Mesenchymal stem cell (in vitro differentiated cells and primary cell): ENCODE measurements at regions not wholly inside any gene's neighbourhood (a gene's known extent, or its start where the extent isn't known, plus 50 kb on each side); places are given as distances from the start of the nearest gene placed in this dataset.

Source experiments
- DNase-seq: peaks from one replicate; pipeline ENCODE4 v3.0.0-alpha.2; 2013
- H2AFZ ChIP-seq: one replicate; pipeline ENCODE4 v1.6.1; 2013; ENCODE audit warnings: low read depth, mild to moderate bottlenecking, control low read depth, inconsistent platforms, low read length, moderate library complexity
- H2AK5ac ChIP-seq: 2 replicates; pipeline ENCODE4 v1.6.1; 2013; ENCODE audit warnings: low read length, moderate library complexity, mild to moderate bottlenecking, inconsistent platforms; ENCODE audit not compliant: severe bottlenecking
- H2BK120ac ChIP-seq: one replicate; pipeline ENCODE4 v1.6.1; 2013; ENCODE audit warnings: low read depth, mild to moderate bottlenecking, inconsistent platforms, low read length, moderate library complexity
- H2BK12ac ChIP-seq, 2 experiments: one replicate each; pipeline ENCODE4 v1.6.1; 2013; ENCODE audit warnings: inconsistent platforms in 2 of 2, low read length in 2 of 2, mild to moderate bottlenecking in 2 of 2, moderate library complexity in 2 of 2, control low read depth in 1 of 2
- H2BK15ac ChIP-seq: one replicate; pipeline ENCODE4 v1.6.1; 2013; ENCODE audit warnings: mild to moderate bottlenecking, low read depth, inconsistent platforms; ENCODE audit not compliant: poor library complexity, severe bottlenecking
- H2BK5ac ChIP-seq: 2 replicates; pipeline ENCODE4 v1.6.1; 2013; ENCODE audit warnings: low read depth, mild to moderate bottlenecking, low read length, control low read depth, inconsistent platforms; ENCODE audit not compliant: poor library complexity, severe bottlenecking
- H3K14ac ChIP-seq, 2 experiments: one replicate each; pipeline ENCODE4 v1.6.1; 2013; ENCODE audit warnings: inconsistent platforms in 2 of 2, low read length in 2 of 2, control low read depth in 1 of 2, mild to moderate bottlenecking in 1 of 2, moderate library complexity in 1 of 2
- H3K18ac ChIP-seq, 2 experiments: one replicate each; pipeline ENCODE4 v1.6.1; 2013; ENCODE audit warnings: inconsistent platforms in 2 of 2, low read length in 2 of 2, control low read depth in 1 of 2, low read depth in 1 of 2, mild to moderate bottlenecking in 1 of 2
- H3K23ac ChIP-seq, 2 experiments: one replicate each; pipeline ENCODE4 v1.6.1; 2013; ENCODE audit warnings: inconsistent platforms in 2 of 2, low read length in 2 of 2, mild to moderate bottlenecking in 2 of 2, moderate library complexity in 2 of 2, control low read depth in 1 of 2
- H3K27ac ChIP-seq: 2 replicates; pipeline ENCODE4 v1.5.1; 2013; ENCODE audit warnings: mild to moderate bottlenecking, moderate library complexity, low read length, control low read depth, inconsistent platforms; ENCODE audit not compliant: poor library complexity, severe bottlenecking
- H3K27me3 ChIP-seq, 2 experiments: 2 replicates each; pipeline versions ENCODE4 v1.6.1 to v1.7.0; 2013; ENCODE audit warnings: low read length in 2 of 2, mild to moderate bottlenecking in 2 of 2, moderate library complexity in 2 of 2, control low read depth in 1 of 2, inconsistent platforms in 1 of 2; ENCODE audit not compliant: control insufficient read depth in 1 of 2, insufficient read depth in 1 of 2
- H3K36me3 ChIP-seq, 2 experiments: 2 replicates each; pipeline versions ENCODE4 v1.6.1 to v1.7.0; 2013; ENCODE audit warnings: low read length in 2 of 2, control low read depth in 1 of 2, inconsistent platforms in 1 of 2, low read depth in 1 of 2, mild to moderate bottlenecking in 1 of 2; ENCODE audit not compliant: insufficient read depth in 2 of 2, control insufficient read depth in 1 of 2
- H3K4ac ChIP-seq, 2 experiments: one replicate each; pipeline ENCODE4 v1.6.1; 2013; ENCODE audit warnings: inconsistent platforms in 2 of 2, low read length in 2 of 2, mild to moderate bottlenecking in 2 of 2, moderate library complexity in 2 of 2, control low read depth in 1 of 2, low read depth in 1 of 2
- H3K4me1 ChIP-seq: 2 replicates; pipeline ENCODE4 v1.6.1; 2013; ENCODE audit warnings: low read depth, low read length, control low read depth; ENCODE audit not compliant: control insufficient read depth, insufficient read depth
- H3K4me2 ChIP-seq: 2 replicates; pipeline ENCODE4 v1.6.1; 2013; ENCODE audit warnings: low read length, mild to moderate bottlenecking, inconsistent platforms; ENCODE audit not compliant: poor library complexity, severe bottlenecking
- H3K4me3 ChIP-seq, 2 experiments: 2 replicates each; pipeline versions ENCODE4 v1.5.1 to v1.7.0; 2013; ENCODE audit warnings: low read length in 2 of 2, mild to moderate bottlenecking in 2 of 2, control low read depth in 1 of 2, low read depth in 1 of 2; ENCODE audit not compliant: insufficient read depth in 1 of 2
- H3K79me1 ChIP-seq: replicated peaks from 2 replicates; pipeline ENCODE4 v1.6.1; 2013; ENCODE audit warnings: mild to moderate bottlenecking, control low read depth, low read length, inconsistent platforms; ENCODE audit not compliant: poor library complexity, severe bottlenecking
- H3K9ac ChIP-seq: 2 replicates; pipeline ENCODE4 v1.7.0; 2013; ENCODE audit warnings: mild to moderate bottlenecking, low read length, moderate library complexity
- H3K9me3 ChIP-seq: 2 replicates; pipeline ENCODE4 v1.7.0; 2013; ENCODE audit warnings: mild to moderate bottlenecking, low read length; ENCODE audit not compliant: control insufficient read depth
- H4K8ac ChIP-seq: one replicate; pipeline ENCODE4 v1.6.1; 2013; ENCODE audit warnings: inconsistent platforms, mild to moderate bottlenecking, low read length, moderate library complexity
- H4K91ac ChIP-seq: one replicate; pipeline ENCODE4 v1.6.1; 2013; ENCODE audit warnings: mild to moderate bottlenecking, low read length, inconsistent platforms
- WGBS: methylation state at CpG from one replicate; pipeline ENCODE4 v1.1.7; 2013; ENCODE audit warnings: mixed read lengths; 5-methylcytosine and 5-hydroxymethylcytosine counted together

DNA sequence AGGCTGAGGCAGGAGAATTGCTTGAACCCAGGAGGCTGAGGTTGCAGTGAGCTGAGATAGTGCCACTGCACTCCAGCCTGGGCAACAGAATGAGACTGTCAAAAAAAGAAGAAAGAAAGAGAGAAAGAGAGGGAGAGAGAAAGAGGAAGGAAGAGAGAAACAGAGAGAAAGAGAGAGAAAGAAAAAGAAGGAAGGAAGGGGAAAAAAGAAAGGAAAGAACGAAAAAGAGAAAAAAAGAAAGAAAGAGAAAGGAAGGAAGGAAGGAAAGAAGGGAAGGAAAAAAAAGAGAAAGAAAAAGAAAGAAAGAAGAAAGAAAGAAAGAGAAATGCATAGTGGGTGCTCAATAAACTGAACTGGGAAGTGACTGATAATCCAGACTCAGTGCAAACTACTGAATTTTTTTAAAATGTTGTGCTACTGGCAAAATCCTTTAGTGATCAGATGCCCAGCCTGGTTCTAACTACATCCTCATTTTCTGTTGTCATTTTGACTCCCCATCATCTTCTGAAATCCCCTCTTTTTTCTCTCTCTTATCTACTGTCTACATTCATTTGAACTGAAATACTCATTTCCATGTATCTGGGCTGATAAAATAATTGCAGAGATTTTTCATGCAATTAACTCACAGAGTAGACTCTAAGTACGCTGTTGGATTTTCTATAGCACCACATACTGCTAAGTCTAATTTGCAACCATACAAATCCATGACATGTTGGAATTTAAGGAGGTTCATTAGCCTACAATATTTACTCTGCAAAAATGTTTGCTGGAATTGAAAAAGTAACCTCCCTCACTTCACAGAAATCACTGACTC is 85.3 kb upstream of the HIVEP1 start:
- no peak overlapping the region for H3K9ac ChIP-seq
- H3K23ac ChIP-seq, result no peak overlapping the region
- no peak overlapping the region for H2BK120ac ChIP-seq
- H3K4me1 ChIP-seq, result peaks cover 2% of the 10 kb centered on the region
- no peak for DNase-seq
- H3K4me3 ChIP-seq, result no peak overlapping the region
- no peaks in the 10 kb centered on the region for H3K79me1 ChIP-seq
- no peaks in the 10 kb centered on the region for H3K36me3 ChIP-seq
- H3K18ac ChIP-seq, result no peak overlapping the region
- no peak overlapping the region for H3K4me2 ChIP-seq
- H3K14ac ChIP-seq, result no peak overlapping the region
- no peaks in the 10 kb centered on the region for H3K9me3 ChIP-seq
- H2AFZ ChIP-seq, result no peak overlapping the region
- no peak overlapping the region for H2BK12ac ChIP-seq
- WGBS, result 95% methylated on average over 2 of the region's 2 CpGs
- no peak overlapping the region for H2AK5ac ChIP-seq
- H3K27ac ChIP-seq, result no peak overlapping the region
- H4K8ac ChIP-seq, result no peak overlapping the region
- no peak overlapping the region for H4K91ac ChIP-seq
- no peaks in the 10 kb centered on the region for H3K27me3 ChIP-seq
- H3K4ac ChIP-seq, result no peak overlapping the region
- H2BK5ac ChIP-seq, result no peak overlapping the region
- H2BK15ac ChIP-seq, result no peak overlapping the region

DNA sequence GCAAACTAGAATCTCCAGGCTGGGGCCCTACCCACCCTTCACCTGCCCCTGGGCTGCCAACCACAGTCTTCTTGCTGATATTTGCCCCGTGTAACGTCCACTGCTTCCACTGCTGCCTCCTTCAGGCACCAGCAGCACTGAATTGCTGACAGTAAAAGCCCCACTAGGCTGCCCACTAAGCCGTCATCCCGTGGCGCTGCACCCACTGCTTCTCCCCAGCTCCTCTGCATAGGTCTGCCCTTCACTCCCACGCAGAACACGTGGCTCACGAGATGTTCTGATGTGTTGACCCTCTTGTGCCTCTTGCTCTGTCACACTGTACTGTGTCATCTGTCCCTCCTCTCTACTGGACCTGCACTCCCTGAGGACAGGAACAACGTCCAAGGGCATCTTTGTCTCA is 86.3 kb upstream of the HIVEP1 start:
- Histone ChIP-seq H3K79me1 (no peaks in the 10 kb centered on the region), H2BK5ac (no peak overlapping the region), H3K14ac (no peak overlapping the region), H3K27ac (no peak overlapping the region), H3K4me1 (peaks cover 6% of the 10 kb centered on the region), H3K18ac (no peak overlapping the region), H3K23ac (no peak overlapping the region), H2BK15ac (no peak overlapping the region), H3K4me2 (no peak overlapping the region), H3K4me3 (no peak overlapping the region), H3K36me3 (no peaks in the 10 kb centered on the region), H3K27me3 (no peaks in the 10 kb centered on the region), H2BK12ac (no peak overlapping the region), H2BK120ac (no peak overlapping the region), H4K91ac (peak overlapping the region; percentile 36), H2AK5ac (no peak overlapping the region), H3K9me3 (no peaks in the 10 kb centered on the region), H4K8ac (no peak overlapping the region), H3K9ac (no peak overlapping the region), H3K4ac (no peak overlapping the region), H2AFZ (no peak overlapping the region)
- no peak for DNase-seq
- WGBS, result 93% methylated on average over 9 of the region's 9 CpGs

DNA sequence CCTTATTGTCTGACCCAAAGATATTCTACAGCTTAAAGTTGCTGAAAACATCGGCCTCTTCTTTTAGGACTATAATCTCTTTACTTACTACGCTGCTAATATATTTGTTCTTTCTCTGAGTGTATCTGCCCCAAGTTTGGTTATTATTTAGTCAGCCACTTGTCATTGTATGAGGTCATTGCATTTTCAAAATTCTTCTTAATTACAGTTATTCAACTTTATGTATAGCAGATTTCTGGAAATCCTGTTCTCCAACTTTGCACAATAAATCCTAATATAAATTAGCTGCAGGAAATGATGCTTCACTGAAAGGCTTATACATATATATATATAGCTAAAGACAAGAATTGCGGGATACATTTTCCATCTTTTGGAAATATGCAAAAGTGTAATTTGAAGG is 88.5 kb upstream of the HIVEP1 start:
- no peak overlapping the region for H2AFZ ChIP-seq
- no peak overlapping the region for H2BK5ac ChIP-seq

DNA sequence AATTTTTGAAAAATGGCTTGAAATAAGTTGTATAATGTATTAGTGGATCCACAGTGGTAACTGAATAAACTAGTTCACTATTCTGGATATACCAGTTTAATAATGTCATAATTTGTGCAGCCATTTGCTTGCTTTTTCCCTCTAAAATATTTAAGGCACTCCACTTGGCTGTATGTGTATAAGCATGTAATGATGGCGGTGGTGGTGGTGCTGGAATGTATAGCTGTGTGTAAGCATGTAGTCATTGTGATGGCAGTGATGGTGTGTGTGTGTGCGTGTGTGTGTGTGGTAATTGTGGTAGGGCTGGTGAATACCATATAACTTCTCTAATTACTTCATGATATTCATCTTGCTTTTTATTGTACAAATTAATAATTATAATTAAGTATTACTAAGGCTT is 89.2 kb upstream of the HIVEP1 start:
- Histone ChIP-seq H3K9me3 (no peaks in the 10 kb centered on the region), H2BK120ac (no peak overlapping the region), H3K27me3 (no peaks in the 10 kb centered on the region), H2BK5ac (no peak overlapping the region), H4K8ac (no peak overlapping the region), H3K4ac (no peak overlapping the region), H3K79me1 (no peaks in the 10 kb centered on the region), H3K9ac (no peak overlapping the region), H2BK15ac (no peak overlapping the region), H3K14ac (no peak overlapping the region), H3K23ac (no peak overlapping the region), H3K36me3 (no peaks in the 10 kb centered on the region), H4K91ac (no peak overlapping the region), H2AK5ac (no peak overlapping the region), H2BK12ac (no peak overlapping the region), H3K27ac (no peak overlapping the region), H3K4me2 (no peak overlapping the region), H2AFZ (no peak overlapping the region), H3K4me1 (peaks cover 15% of the 10 kb centered on the region), H3K4me3 (no peak overlapping the region), H3K18ac (no peak overlapping the region)
- DNase-seq, result no peak
- 100% methylated on average over 1 of the region's 2 CpGs for WGBS

More for the DNA sequence above, 88.5 kb upstream of the HIVEP1 start:
- peaks cover 13% of the 10 kb centered on the region for H3K4me1 ChIP-seq
- DNase-seq, result no peak
- H3K36me3 ChIP-seq, result no peaks in the 10 kb centered on the region
- no peak overlapping the region for H3K18ac ChIP-seq
- no peak overlapping the region for H2BK15ac ChIP-seq
- no peaks in the 10 kb centered on the region for H3K79me1 ChIP-seq
- no peak overlapping the region for H3K9ac ChIP-seq
- no peak overlapping the region for H2BK120ac ChIP-seq
- H3K4me2 ChIP-seq, result no peak overlapping the region
- H4K91ac ChIP-seq, result no peak overlapping the region
- H4K8ac ChIP-seq, result no peak overlapping the region
- H3K23ac ChIP-seq, result no peak overlapping the region
- H2AK5ac ChIP-seq, result no peak overlapping the region
- no peak overlapping the region for H3K27ac ChIP-seq
- H2BK12ac ChIP-seq, result no peak overlapping the region
- no CpG with 5 or more reads among the region's 3 CpGs for WGBS
- no peak overlapping the region for H3K14ac ChIP-seq
- no peaks in the 10 kb centered on the region for H3K27me3 ChIP-seq
- no peak overlapping the region for H3K4me3 ChIP-seq
- H3K4ac ChIP-seq, result no peak overlapping the region
- H3K9me3 ChIP-seq, result no peaks in the 10 kb centered on the region
